ENCODE measurements at regions not wholly inside any gene's neighbourhood (a gene's known extent, or its start where the extent isn't known, plus 50 kb on each side); places are given as distances from the start of the nearest gene placed in this dataset.

DNA sequence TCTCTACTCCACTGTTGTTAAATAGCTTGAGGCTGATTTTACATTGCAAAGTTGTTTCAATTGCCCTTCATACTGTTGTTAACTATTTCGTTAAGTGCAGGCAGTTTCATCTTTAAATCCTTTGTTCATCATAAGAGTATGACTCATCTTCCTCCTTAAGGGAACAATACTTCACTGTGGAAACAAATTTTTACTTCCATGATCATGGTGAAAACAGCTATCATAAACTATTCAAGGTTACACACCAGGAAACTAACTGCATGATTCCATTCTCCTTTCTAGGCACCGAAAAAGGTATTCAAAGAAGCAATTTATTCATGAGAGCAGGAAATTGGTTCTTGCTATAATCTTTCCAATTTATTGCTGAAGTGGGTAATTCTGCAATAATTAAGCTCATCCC, 593.2 kb downstream of the LRRIQ3 start:
- TF ChIP-seq, protein P1, sequence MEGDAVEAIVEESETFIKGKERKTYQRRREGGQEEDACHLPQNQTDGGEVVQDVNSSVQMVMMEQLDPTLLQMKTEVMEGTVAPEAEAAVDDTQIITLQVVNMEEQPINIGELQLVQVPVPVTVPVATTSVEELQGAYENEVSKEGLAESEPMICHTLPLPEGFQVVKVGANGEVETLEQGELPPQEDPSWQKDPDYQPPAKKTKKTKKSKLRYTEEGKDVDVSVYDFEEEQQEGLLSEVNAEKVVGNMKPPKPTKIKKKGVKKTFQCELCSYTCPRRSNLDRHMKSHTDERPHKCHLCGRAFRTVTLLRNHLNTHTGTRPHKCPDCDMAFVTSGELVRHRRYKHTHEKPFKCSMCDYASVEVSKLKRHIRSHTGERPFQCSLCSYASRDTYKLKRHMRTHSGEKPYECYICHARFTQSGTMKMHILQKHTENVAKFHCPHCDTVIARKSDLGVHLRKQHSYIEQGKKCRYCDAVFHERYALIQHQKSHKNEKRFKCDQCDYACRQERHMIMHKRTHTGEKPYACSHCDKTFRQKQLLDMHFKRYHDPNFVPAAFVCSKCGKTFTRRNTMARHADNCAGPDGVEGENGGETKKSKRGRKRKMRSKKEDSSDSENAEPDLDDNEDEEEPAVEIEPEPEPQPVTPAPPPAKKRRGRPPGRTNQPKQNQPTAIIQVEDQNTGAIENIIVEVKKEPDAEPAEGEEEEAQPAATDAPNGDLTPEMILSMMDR (IDR thresholded peaks at IDR 0.05; ENCODE audit: borderline replicate concordance, extremely low read depth, low read length, poor library complexity, severe bottlenecking) = no peak
- TF ChIP-seq EZH2 (IDR thresholded peaks at IDR 0.05; ENCODE audit: borderline replicate concordance, low read depth, low read length, severe bottlenecking) = no peak
